Inferior parietal cortex (tissue), 1 donor: ENCODE measurements at regions not wholly inside any gene's neighbourhood (a gene's known extent, or its start where the extent isn't known, plus 50 kb on each side); places are given as distances from the start of the nearest gene placed in this dataset.

ENCODE experiments used
- DNase-seq: peaks from one replicate; pipeline ENCODE4 v3.0.0-alpha.2; 2016; ENCODE audit errors: extremely low spot score

DNA sequence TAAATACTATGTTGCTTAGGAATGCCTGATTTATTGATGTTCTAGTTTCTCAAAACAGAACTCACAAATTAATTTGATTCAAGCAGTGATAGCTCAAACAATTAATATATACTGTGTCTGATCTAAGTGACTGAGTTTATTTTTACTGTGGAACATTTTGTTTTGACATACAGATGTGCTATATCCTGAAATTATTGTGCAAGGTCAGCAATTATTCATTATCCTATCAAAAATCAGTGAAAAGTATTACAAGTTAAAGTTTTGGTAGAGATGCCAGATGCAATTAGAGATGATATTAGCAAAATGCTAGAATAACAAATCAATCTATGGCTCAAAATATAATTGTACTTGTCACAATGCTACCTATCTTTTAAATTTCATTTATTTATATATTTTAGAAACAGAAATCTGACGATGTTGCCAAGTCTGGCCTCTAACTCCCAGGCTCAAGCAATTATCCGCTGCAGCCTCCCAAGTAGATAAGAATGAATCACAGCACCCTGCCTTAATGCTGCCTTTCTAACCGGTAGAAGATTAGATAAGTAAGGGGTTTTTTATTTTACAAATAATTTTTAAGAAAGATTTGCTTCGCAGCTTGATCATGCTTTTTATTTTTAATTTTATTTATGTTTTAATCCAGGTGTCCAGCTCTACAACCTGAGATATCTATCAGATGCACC, 825.5 kb upstream of the NDST4 start:
- DNase-seq, result no peak

DNA sequence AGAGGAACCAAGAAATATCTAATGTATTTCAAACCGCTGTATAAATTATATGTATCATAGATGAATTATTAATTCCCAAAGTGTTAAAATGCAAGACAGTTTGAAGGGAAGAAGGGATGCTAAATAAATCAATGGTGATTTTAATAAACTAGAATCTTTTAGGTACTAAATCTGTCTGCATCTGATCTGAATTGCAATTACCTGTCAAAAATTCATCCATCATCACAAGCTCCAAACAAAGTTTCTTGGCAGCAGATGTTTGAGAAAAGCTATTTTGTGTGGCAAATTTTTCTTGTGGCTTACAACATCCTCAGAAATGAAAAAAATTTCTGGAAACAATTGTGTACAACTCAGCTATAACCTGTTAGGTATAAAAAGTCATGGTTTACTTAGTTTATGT, 816.0 kb upstream of the NDST4 start:
- no peak for DNase-seq

DNA sequence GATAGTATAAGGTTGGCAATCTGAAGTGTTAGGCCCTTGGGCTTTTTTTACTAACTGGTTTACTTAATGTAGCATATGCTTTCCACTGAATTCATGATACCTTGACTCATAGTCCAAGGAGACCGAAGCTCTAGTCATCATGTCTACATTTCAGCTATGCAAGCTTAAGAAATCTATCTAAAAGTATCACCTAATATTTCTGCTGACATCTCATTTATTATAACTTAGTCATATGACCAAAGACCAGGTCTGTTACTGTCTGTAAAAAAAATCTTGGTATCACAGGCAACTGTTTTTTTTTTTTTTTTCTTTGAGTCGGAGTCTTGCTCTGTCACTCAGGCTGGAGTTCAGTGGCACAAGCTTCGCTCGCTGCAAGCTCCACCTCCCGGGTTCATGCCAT, 814.0 kb upstream of the NDST4 start:
- no peak for DNase-seq

DNA sequence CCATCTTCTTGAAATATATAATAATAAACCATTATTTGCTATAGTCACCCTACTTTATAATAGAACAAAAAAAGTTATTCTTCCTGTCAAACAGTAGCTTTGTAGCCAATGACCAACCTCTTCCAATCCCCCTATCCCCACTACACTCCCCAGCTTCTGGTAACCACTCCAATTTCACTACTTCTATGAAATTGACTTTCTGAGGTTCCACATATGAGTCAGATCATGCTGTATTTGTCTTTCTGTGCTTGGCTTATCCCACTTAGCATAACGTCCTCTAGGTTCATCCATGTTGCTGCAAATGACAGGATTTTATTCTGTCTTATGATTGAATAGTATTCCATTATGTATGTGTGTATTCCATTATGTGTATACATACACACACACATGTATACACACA, 809.7 kb upstream of the NDST4 start:
- no peak for DNase-seq

DNA sequence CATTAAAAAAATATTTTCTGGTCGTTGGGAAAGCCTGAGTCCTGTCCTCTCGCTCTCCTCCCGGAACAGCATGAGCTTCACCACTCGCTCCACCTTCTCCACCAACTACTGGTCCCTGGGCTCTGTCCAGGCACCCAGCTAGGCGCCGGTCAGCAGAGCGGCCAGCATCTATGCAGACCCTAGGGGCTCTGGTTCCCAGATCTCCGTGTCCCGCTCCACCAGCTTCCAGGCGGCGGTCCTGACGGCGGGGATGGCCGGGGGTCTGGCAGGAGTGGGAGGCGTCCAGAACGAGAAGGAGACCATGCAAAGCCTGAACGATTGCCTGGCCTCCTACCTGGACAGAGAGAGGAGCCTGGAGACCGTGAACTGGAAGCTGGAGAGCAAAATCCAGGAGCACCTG, 807.2 kb upstream of the NDST4 start:
- DNase-seq, result no peak

DNA sequence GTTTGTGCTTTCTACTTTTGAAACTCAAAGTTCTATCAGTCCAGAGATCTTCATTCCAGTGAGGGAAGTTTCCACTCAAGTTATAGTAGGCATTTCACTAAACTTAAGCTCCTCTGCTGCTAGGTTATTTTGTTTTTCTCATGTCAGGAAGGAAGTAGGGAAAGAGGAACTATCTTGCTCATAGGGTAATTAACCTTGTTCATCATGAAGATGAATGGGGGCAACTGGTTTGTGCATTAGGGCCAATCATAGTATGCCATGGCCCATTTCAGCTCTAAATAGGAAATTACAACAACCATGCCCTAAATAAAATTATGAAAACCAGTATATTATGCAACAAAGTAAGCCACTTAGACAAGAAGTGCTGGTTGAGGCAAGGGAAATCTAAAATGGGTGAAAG, 804.7 kb upstream of the NDST4 start:
- DNase-seq, result no peak

DNA sequence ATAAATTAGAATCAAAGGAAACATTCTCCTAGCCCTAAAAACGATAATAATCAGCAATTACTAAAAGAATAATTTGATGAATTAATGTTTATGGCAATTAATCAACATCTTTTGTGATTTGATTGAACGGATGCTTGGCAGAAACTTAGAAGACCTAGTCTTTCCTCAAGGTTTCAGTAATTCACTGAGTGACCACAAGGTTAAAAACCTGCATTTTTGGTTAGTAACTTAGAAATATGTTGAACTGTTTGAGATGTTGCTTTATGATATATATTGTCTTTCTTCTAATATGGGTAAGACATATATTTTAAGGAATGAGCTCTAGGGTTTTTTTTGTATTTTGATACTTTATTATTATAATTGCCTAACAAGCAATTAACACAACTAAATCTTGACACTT, 793.0 kb upstream of the NDST4 start:
- no peak for DNase-seq

DNA sequence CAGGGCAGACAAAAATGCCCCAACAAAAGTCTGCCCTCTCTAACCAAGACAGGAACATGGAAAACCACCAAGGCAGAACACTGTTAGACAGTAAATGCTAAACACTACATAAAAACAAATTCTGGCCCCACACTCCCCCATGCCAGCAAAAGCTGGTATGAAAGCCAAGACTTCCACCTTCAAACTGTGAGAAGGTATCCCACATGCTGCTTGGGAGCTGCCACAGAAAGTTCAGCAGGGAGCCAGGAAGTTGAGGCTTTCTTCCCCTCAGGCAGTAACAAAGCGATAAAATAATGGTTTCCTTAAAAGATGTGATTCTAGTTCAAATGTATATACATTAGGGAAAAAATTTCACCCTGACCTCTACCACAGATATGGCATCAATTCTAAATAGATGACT, 770.4 kb upstream of the NDST4 start:
- DNase-seq, result no peak

DNA sequence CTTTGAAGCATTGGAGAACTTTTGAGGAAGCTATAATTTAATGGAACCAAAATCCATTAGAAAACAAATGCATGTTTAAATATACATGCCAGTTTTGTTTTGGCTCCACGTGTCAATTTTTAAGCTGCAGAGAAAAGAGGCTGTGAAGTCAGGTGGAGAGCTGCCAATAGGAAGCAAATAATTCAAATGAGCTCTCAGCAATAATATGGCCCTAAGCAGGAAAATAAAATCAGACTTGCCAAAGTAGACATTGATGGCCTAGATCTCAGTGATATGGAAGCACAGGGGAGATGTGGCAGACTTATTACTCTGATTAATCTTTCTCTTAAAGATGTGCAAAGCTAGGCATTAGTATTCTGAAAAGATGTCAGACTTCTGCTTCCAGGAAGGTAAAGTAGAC, 769.8 kb upstream of the NDST4 start:
- no peak for DNase-seq

DNA sequence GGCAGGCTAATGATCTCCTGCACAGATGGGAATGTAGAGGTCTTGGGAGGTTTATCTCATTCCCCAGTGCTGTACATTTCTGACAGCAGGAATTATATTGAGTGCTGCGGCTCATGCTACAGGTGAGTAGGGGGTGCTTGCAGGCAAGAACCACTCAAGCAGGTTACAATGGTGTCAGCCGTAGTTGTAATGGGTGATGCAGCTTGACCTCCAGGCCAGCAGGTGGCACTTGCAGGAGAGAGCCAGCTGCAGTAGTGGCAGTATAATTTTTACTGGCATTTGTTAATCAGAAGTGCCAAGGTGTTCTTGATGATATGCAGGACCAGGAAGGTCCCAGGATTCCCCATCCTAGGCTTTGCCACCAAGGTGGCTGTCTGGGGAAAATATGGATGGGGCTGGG, 759.6 kb upstream of the NDST4 start:
- no peak for DNase-seq

DNA sequence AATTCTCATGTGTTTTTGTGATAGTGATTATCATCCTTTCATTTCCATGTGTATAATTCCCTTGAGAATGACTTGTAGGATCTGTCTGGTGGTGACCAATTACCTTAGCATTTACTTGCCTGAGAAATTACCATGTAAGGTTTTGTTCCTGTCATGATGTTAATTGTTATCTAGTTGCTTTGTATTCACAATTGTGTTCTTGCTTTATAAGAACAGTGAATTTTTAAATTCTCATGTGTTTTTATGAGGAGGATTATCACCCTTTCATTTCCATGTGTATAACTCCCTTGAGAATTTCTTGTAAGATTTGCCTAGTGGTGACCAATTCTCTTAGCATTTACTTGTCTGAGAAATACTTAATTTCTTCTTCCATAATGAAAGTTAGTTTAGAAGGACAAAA, 758.2 kb upstream of the NDST4 start:
- no peak for DNase-seq

DNA sequence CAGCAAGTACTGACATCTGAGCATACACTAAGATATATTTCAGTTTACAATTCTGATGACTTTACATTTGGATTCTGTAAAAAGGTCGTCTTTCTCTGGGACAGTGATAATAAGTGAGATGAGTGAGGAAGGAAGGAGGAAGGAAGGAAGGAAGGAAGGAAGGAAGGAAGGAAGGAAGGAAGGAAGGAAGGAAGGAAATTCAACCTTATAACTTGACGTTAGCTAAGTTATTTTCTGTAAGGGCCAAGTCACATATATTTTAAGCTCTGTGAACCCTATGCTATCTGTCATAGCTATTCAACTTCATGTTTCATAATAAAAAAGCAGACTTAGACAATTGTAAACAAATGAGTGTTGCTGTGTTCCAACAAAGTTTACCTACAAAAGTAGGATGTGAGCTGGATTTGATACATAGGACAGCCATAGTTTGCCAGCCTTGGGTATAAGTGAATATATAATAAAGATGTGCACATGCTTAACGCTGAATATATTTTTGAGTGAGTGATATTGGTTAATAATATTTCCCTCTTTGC, 753.0 kb upstream of the NDST4 start:
- DNase-seq, result no peak

DNA sequence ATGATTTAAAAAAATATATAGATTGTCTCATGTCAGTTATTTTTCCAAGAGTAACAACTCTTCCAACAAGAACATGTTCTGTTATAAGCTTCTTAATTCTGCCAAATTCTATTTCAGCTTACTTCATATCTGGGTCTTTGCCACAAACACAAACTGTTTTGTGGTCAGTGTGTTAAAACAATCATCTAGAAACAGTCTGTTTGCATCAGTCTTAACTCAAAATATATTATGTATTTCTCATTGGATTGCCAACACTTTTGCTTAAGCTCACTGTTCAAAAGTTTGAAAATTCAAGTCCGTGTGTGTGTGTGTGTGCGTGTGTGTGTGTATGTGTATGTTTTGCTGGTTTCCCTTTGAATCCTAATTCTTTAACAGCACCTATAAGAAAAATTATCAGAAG, 752.3 kb upstream of the NDST4 start:
- DNase-seq, result no peak

DNA sequence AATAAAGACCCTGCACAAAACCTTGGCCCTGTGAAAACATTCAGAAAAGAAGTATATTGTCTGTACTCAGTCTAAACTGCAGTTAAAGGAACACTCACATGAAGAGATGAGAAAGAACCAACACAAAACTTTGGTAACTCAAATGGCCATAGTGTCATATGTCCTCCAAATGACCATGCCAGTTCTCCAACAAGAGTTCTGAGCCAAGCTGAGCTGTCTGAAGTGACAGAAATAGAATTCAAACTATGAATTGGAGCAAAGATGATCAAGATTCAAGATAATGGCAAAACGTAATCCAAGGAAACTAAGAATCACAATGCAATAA, 739.3 kb upstream of the NDST4 start:
- no peak for DNase-seq

DNA sequence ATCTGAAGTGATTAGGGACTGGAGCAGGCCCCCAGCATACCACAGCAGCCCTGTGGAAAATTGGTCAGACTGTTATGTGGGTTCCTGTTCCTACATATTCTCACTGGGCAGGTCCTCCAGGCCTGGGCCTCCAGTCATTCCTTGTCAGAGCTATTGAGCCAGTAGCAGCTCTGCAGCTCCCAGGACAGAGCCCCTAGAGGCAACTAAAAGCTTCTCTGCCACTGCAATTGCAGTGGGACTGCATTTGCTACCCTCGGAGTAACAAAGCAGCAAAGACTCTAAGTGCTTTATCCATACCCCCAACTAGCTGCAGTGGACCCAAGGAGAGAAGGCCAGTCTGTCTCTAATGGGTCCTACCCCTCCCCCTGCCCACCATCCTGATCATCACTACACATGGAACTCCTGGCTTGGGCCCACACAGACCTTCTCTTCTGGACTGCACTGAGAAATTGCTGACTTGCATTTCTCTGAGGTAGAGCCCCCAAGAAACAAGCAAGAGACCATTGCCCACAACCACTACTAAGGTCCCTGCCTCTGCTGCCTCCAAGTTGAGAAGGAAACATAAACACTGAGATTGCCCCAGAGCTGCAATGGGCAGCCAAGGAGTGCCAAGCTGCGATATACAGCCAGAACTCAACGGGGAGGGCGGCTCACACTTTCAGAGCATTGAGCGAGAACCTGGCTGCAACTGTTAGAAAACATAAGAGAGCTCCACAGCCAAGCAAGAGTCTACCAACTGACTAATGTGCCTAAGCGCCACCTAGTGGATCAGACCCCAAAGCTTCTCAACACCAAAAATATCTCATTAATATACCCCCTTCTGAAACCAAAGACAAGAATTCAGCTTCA, 738.7 kb upstream of the NDST4 start:
- DNase-seq, result peak; percentile 22

DNA sequence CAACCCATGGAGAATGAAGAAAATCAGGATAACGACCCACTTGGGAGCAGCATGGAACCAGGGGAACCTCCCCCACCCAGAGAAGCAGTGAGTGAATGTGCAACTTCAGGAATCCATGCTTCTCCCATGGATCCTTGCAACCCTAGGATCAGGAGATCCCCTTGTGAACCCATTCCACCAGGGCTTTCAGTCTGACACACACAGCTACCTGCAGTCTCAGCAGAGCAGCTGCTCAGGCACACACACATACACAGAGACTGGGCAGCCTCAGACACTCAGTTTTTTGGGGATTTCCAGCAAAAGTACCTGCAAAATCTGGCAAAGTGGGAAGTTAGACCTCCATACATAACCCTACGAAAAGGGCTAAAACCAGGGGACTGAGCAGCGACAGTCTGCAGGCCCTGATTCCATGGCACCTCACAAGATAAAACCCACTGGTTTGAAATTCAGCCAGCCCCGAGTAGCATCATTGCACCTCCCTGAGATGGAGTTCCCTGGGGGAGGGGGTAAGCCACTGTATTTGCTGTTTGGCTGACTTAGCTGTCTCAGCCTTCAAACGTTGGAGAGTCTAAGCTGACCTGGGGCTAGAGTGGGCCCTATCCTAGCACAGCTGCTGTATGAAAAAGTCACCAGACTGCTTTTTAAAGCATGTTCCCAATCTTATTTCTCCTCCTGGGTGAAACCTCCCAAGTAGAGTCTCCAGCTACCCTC, 737.5 kb upstream of the NDST4 start:
- DNase-seq, result no peak

DNA sequence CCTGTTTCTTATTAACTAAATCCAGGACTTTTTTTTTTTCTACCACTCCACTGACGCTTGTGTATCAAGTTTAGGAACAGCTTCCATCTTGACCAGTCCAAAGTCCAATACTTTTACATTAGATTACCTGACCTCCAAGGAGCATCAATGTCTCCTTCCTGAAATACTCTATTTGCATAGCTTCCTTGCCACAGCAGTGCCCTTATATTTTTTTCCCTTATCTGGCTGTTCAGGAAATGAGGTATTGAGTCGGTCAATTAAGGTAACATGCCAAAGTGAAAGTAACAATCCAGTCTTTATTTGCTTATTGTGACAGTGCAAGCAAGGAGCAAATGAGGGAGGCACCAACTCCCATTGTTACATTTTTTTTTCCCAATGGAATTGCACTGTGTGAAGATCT, 730.8 kb upstream of the NDST4 start:
- DNase-seq, result no peak

DNA sequence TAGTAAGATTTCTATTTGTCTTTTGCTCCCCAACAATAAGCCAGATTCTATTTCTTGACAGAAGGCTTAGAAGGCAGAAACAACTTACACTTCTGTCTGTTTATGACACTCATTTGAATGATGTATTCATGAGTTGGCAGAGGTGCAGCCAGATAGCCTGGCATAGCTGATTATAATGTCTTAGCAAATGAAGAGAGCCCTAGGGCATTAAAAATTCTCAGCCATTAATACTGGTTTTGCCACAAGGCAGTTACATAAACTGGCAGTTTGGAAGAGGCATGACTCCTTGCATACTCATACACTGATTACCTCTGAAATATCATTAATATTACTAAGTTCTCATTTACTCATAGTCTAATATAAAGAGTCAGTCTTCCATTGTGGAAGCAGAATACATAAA, 728.5 kb upstream of the NDST4 start:
- no peak for DNase-seq

DNA sequence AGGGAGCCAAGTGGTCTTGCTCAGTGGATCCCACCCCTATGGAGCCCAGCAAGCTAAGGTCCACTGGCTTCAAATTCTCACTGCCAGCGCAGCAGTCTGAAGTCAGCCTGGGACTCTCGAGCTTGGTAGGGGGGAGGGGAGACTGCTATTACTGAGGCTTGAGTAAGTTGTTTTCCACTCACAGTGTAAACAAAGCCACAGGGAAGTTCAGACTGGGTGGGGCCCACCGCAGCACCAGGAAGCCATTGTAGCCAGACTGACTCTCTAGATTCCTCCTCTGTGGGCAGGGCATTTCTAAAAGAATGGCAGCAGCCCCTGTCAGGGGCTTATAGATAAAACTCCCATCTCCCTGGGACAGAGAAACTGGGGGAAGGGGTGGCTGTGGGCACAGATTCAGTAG, 721.0 kb upstream of the NDST4 start:
- DNase-seq, result no peak

DNA sequence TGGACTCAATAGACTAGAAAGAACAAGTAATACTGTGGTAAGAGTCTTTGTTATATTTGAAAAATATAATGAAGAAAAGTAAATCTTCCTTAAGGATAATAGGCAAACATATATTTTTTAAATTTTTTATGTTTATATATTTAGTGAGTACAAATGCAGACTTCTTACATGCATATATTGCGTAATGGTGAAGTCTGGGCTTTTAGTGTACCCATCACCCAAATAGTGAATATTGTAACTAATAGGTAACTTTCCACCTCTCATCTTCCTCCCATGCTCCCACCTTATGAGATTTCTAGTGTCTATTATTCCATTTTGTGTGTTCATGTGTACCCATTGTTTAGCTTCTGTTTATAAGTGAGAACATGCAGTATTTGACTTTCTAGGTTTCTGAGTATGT, 711.2 kb upstream of the NDST4 start:
- DNase-seq, result no peak

DNA sequence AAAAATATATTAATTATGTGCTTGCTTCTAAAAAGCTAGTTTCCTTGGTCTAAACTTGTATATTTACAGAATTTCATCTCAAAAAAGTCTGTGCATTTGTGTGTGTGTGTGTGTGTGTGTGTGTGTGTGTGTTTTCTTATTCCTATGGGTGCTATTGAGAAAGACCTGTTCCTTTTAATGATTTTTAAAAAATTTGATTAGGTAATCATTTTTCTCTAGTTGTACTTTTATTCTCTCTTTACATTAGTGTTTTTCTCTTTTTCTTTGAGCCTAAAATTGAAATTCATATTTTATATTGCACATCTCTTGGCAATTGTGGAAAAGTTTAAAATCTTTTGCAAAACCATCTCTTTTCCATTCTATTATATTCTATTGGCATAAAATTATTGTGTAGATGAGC, 690.4 kb upstream of the NDST4 start:
- no peak for DNase-seq

DNA sequence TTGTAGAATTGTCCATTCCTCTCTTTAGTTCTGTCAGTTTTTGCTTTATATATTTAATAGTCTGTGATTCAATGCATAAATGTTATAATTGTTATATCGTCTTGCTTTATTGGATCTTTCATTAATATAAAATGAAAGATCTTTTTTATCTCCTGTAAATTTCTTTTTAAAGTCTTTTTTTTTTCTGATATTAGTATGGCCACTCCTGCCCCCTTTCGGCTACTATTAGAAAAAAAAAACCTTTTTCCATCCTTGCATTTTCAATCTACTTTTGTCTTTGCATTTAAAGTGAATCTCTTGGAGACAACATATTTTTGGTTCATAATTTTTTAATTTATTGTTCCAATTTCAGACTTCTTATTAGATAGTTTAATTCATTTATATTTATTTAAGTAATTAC, 677.4 kb upstream of the NDST4 start:
- no peak for DNase-seq
